NK-92 treated with Interleukin-12 subunit alpha and Interleukin-12 subunit beta, amount 100 ng/mL, for 24 hours (cell line): ENCODE measurements at regions not wholly inside any gene's neighbourhood (a gene's known extent, or its start where the extent isn't known, plus 50 kb on each side); places are given as distances from the start of the nearest gene placed in this dataset.

ENCODE experiments used
- DNase-seq: peaks from one replicate; lab custom pipeline; 2025; lab: John Stamatoyannopoulos, UW

GRCh38 chr14:44149597-44149996 lies 357.5 kb downstream of the FSCB start:
- DNase-seq: no peak

- no peak for DNase-seq
These were observed 365.1 kb downstream of the FSCB start for GRCh38 chr14:44142006-44142405.

- DNase-seq: no peak
These were observed 371.1 kb downstream of the FSCB start for GRCh38 chr14:44135972-44136371.

GRCh38 chr14:44131861-44132260 lies 375.2 kb downstream of the FSCB start:
- no peak for DNase-seq

GRCh38 chr14:44113769-44114730 lies 393.0 kb downstream of the FSCB start:
- no peak for DNase-seq

- DNase-seq: no peak
These were observed 394.2 kb downstream of the FSCB start for GRCh38 chr14:44112774-44113460.

GRCh38 chr14:44109036-44109435 lies 398.0 kb downstream of the FSCB start:
- DNase-seq: no peak

GRCh38 chr14:44108601-44109000 lies 398.5 kb downstream of the FSCB start:
- no peak for DNase-seq

- DNase-seq: no peak
These were observed 399.9 kb downstream of the FSCB start for GRCh38 chr14:44107156-44107555.

GRCh38 chr14:44099743-44100488 lies 407.2 kb downstream of the FSCB start:
- DNase-seq: no peak

- no peak for DNase-seq
These were observed 425.9 kb downstream of the FSCB start for GRCh38 chr14:44081146-44081545.

- DNase-seq: no peak
These were observed 437.0 kb downstream of the FSCB start for GRCh38 chr14:44070046-44070445.

- no peak for DNase-seq
These were observed 453.7 kb downstream of the FSCB start for GRCh38 chr14:44053422-44053821.

- no peak for DNase-seq
These were observed 465.4 kb downstream of the FSCB start for GRCh38 chr14:44041700-44042099.

GRCh38 chr14:44040561-44040960 lies 466.5 kb downstream of the FSCB start:
- no peak for DNase-seq

GRCh38 chr14:44036248-44036647 lies 470.8 kb downstream of the FSCB start:
- no peak for DNase-seq

GRCh38 chr14:44035707-44036106 lies 471.4 kb downstream of the FSCB start:
- no peak for DNase-seq

GRCh38 chr14:44030831-44031383 lies 476.2 kb downstream of the FSCB start:
- no peak for DNase-seq

- DNase-seq: no peak
These were observed 477.1 kb downstream of the FSCB start for GRCh38 chr14:44029933-44030332.

- DNase-seq: no peak
These were observed 479.7 kb downstream of the FSCB start for GRCh38 chr14:44027397-44027796.

- no peak for DNase-seq
These were observed 496.5 kb downstream of the FSCB start for GRCh38 chr14:44010595-44010994.

- no peak for DNase-seq
These were observed 497.0 kb downstream of the FSCB start for GRCh38 chr14:44010071-44010470.
